ENCODE measurements at regions not wholly inside any gene's neighbourhood (a gene's known extent, or its start where the extent isn't known, plus 50 kb on each side); places are given as distances from the start of the nearest gene placed in this dataset.

DNA sequence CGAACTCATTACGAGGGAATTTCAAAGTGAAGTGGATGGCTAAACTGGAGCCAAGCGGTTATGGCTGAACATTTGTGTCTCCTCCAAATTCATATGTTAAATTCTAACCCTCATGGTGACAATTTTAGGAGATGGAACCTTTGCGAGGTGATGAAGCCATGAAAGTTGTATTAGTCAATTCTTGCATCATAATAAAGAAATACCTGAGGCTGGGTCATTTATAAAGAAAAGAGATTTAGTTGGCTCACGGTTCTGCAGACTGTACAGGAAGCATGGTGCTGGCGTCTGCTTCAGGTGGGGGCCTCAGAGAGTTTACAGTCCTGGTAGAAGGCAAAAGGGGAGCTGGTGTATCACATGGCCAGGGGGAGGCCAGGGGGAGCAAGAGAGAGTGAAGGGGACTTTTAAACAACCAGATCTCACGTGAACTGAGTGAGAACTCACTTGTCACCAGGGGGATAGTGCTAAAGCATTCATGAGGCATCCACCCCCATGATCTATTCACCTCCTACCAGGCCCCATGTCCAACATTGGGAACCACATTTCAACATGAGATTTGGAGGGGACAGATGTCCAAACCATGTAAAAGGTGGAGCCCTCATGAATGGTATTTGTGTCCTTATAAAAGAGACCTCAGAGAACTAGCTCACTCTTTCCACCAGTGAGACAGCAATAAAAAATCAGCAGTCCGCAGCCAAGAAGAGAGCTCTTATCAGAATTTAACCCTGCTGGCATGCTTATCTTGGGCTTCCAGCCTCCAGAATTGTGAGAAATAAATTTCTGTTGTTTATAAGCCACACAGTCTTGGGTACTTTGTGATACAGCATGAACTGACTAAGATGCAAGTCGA lies 143.4 kb downstream of the MTRR start:
- Histone ChIP-seq H3K4me3 (no peak overlapping the region), H3K9me3 (peaks cover 0 to 6% (median under 1%) of the 10 kb centered on the region in 11 donors), H3K4me1 (no peaks in the 10 kb centered on the region), H3K27me3 (no peaks in the 10 kb centered on the region), H3K27ac (no peak overlapping the region), H3K36me3 (no peaks in the 10 kb centered on the region)
- intact Hi-C loops (cut with DNase I): no loop called here
- ATAC-seq (no peak), DNase-seq (no peak)
- WGBS, 2 donors: 73 to 79% methylated on average over 9 of the region's 9 CpGs
- TF ChIP-seq, protein P1, sequence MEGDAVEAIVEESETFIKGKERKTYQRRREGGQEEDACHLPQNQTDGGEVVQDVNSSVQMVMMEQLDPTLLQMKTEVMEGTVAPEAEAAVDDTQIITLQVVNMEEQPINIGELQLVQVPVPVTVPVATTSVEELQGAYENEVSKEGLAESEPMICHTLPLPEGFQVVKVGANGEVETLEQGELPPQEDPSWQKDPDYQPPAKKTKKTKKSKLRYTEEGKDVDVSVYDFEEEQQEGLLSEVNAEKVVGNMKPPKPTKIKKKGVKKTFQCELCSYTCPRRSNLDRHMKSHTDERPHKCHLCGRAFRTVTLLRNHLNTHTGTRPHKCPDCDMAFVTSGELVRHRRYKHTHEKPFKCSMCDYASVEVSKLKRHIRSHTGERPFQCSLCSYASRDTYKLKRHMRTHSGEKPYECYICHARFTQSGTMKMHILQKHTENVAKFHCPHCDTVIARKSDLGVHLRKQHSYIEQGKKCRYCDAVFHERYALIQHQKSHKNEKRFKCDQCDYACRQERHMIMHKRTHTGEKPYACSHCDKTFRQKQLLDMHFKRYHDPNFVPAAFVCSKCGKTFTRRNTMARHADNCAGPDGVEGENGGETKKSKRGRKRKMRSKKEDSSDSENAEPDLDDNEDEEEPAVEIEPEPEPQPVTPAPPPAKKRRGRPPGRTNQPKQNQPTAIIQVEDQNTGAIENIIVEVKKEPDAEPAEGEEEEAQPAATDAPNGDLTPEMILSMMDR (IDR thresholded peaks at IDR 0.05): no peak

DNA sequence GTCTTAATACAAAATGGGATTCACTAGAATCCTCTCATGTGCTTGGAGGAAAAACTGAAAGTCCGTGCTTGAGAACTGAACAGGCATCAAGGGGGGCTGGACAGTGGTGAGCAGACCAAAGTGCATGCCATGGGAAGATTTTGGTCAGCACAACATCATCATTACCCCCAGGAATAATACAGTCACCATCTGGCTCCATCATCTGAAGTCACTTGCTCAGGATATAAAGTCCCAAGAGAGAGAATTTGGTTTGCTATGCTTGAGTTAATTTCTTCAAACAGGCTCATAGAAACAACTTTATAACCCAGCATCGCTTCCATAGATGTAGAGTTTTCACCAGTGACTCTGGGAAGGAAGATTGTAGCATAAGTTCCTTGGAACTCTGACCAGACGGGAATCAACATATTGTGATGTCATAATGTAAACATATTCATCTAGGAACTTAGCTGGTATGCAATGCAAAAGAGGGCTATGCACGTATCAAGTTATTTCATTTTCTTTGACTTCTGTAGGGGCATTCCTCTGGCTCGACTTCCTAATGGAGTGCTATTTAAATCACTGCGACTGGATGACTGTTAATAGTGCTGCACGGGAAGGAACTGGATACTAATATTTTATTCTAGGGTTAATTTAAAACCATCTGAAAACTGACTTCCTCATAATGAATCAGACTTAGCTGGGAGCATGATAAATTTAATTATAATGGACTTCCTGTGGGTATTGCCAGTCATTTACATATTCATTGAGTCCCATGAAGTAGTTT lies 145.2 kb downstream of the MTRR start:
- Histone ChIP-seq H3K27me3 (no peaks in the 10 kb centered on the region), H3K27ac (no peak overlapping the region), H3K4me1 (no peaks in the 10 kb centered on the region), H3K9me3 (peaks cover 0 to 15% (median 0%) of the 10 kb centered on the region in 11 donors), H3K4me3 (no peak overlapping the region), H3K36me3 (no peaks in the 10 kb centered on the region)
- intact Hi-C loops (cut with DNase I): no loop called here
- WGBS, 2 donors: 53 to 62% methylated on average over 7 of the region's 7 CpGs
- ATAC-seq (no peak), DNase-seq (no peak)
- TF ChIP-seq, protein P1 (IDR thresholded peaks at IDR 0.05): no peak

DNA sequence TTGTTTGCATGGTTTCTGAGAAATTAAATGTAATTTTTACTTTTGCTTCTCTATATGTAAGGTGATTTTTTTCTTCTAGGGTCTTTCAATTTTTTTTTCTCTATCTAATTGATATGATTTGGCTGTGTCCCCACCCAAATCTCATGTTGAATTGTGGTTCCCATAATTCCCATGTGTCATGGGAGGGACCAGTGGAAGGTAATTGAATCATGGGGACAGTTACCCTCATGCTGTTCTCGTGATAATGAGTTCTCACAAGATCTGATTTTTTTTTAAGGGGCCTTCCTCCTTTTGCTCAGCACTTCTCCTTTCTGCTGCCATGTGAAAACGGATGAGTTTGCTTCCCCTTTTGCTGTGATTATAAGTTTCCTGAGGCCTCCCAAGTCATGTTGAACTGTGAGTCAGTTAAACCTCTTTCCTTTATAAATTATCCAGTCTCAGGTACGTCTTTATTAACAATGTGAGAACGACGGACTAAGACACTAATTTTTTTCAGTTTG lies 150.8 kb downstream of the MTRR start:
- Histone ChIP-seq H3K4me3 (no peak overlapping the region), H3K27me3 (no peaks in the 10 kb centered on the region), H3K36me3 (no peaks in the 10 kb centered on the region), H3K9me3 (peaks cover 0 to 20% (median 0%) of the 10 kb centered on the region in 11 donors), H3K27ac (no peak overlapping the region), H3K4me1 (no peaks in the 10 kb centered on the region)
- ATAC-seq (no peak), DNase-seq (no peak)
- 59% methylated on average over 5 of the region's 5 CpGs for WGBS, 2 donors
- TF ChIP-seq, protein P1 (IDR thresholded peaks at IDR 0.05): no peak
- intact Hi-C loops (cut with DNase I): no loop called here

DNA sequence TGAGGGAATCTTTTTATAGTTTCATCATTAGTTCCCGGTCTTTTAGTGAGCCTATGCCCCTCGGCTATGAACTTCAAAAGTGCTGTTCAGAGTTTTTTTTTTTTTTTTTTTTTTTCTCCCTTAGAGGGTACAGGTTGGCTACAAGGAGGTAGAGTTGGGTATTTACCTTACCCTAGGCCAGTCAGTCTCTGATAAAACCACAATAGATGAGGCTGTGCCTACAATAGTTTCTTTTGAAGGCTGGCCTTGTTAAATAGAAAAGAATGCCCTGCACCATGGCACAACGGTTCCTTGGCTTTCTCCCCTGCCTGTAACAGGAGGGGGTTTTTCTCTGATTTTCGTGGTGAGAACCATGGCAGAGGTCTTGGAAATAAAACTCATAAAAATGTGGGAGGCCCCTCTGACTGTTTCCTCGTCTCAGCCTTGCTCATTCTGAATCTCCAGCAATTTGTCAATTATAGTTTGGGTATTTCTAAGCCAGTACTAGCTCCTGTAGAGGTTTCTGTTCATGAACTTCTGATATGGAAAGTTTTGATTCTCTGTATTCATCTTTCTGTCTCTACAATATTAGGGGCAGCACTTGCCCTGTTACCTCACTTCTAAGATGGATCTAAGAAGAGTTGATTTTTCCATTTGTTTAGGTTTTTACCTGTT lies 152.0 kb downstream of the MTRR start:
- no peak overlapping the region for H3K27ac ChIP-seq
- no peak overlapping the region for H3K4me3 ChIP-seq
- DNase-seq (no peak), ATAC-seq (no peak)
- intact Hi-C loops (cut with DNase I): no loop called here
- no peaks in the 10 kb centered on the region for H3K27me3 ChIP-seq
- H3K36me3 ChIP-seq: no peaks in the 10 kb centered on the region
- TF ChIP-seq, protein P1 (IDR thresholded peaks at IDR 0.05): no peak
- H3K9me3 ChIP-seq: peaks cover 0 to 20% (median 0%) of the 10 kb centered on the region in 11 donors
- no peaks in the 10 kb centered on the region for H3K4me1 ChIP-seq
- WGBS, 2 donors: 56 to 78% methylated on average over 5 of the region's 5 CpGs

All from heart right ventricle (tissue), 16 donors.